K562 (cell line): ENCODE measurements at regions not wholly inside any gene's neighbourhood (a gene's known extent, or its start where the extent isn't known, plus 50 kb on each side); places are given as distances from the start of the nearest gene placed in this dataset.

Experiments
- ATAC-seq: fragments of 200-7000 bp; cut with Tn5 transposase; 3 replicates; pipeline ENCODE4 v1.9.1; 2020; ENCODE audit warnings: moderate library complexity
- BruUV-seq: library from RNA; stranded (reverse); fragments of 400-500 nt; replicated peaks from 2 replicates; lab custom pipeline; 2021; lab: Mats Ljungman, UMichigan
- CTCF ChIA-PET: fragments of 300-600 bp; formaldehyde crosslinking; extraction: SDS; loops from one replicate; lab custom pipeline; 2021; ENCODE audit warnings: low intra/inter-chr PET ratio; lab: Yijun Ruan, JAX
- POLR2A ChIA-PET: fragments of 300-600, 350-650 bp; sonication (Branson Sonifier 250); formaldehyde crosslinking; extraction: SDS; loops from one replicate; lab custom pipeline; 2021; ENCODE audit warnings: antibody characterized with exemption, inconsistent platforms; lab: Yijun Ruan, JAX
- DNase-seq, 4 experiments: peaks; one replicate each; pipeline versions ENCODE4 v3.0.0 to v3.0.0-alpha.2; 2011 to 2018; ENCODE audit warnings: low spot score in 3 of 4, mixed read lengths in 3 of 4; ENCODE audit errors: extremely low read depth in 1 of 4
- FAIRE-seq: peaks from 2 replicates; lab custom pipeline; 2011; peaks lifted over from hg19 to GRCh38; lab: Jason Lieb, UNC
- H2AFZ ChIP-seq: 2 replicates; pipeline ENCODE4 v1.6.0; 2011; ENCODE audit warnings: low read depth, low read length, control low read depth, inconsistent platforms
- H3K27ac ChIP-seq: fragments of 200-600 bp; 3 replicates; pipeline ENCODE4 v1.8.0; 2011; ENCODE audit warnings: low read depth, mild to moderate bottlenecking, control low read depth, inconsistent platforms, low read length, moderate library complexity, mixed read lengths; ENCODE audit errors: extremely low read depth
- H3K27me3 ChIP-seq, 2 experiments: fragments of 300-600 bp in 1 of 2; 2 replicates in 1 of 2; 3 replicates in 1 of 2; pipeline versions ENCODE4 v1.6.0 to v1.8.0; 2011; ENCODE audit warnings: inconsistent platforms in 2 of 2, low read length in 2 of 2, mild to moderate bottlenecking in 1 of 2, mixed read lengths in 1 of 2, moderate library complexity in 1 of 2; ENCODE audit not compliant: control insufficient read depth in 2 of 2, insufficient read depth in 2 of 2
- H3K36me3 ChIP-seq: fragments of 300-600 bp; 3 replicates; pipeline ENCODE4 v1.8.0; 2011; ENCODE audit warnings: mild to moderate bottlenecking, low read length, inconsistent platforms; ENCODE audit not compliant: control insufficient read depth, insufficient read depth
- H3K4me1 ChIP-seq, 2 experiments: fragments of 200-600 bp in 1 of 2; replicated peaks in 1 of 2; 2 replicates in 1 of 2; 3 replicates in 1 of 2; pipeline versions ENCODE4 v1.5.1 to v1.8.0; 2011; ENCODE audit warnings: inconsistent platforms in 2 of 2, low read length in 2 of 2, mild to moderate bottlenecking in 1 of 2, mixed read lengths in 1 of 2, moderate library complexity in 1 of 2; ENCODE audit not compliant: control insufficient read depth in 2 of 2, insufficient read depth in 2 of 2
- H3K4me2 ChIP-seq: 2 replicates; pipeline ENCODE4 v1.6.1; 2011; ENCODE audit warnings: low read length, control low read depth, inconsistent platforms, mixed read lengths; ENCODE audit not compliant: insufficient read depth
- H3K4me3 ChIP-seq: fragments of 200-600 bp; sonication (generic), shearing (Covaris generic); 2 replicates; pipeline ENCODE4 v1.5.1; 2016; ENCODE audit warnings: control low read depth, inconsistent platforms
- H3K79me2 ChIP-seq: fragments of 200-600 bp; 3 replicates; pipeline ENCODE4 v1.8.0; 2011; ENCODE audit warnings: low read length, inconsistent platforms; ENCODE audit not compliant: control insufficient read depth, insufficient read depth
- H3K9ac ChIP-seq, 2 experiments: 2 replicates each; pipeline versions ENCODE4 v1.6.0 to v1.6.1; 2011; ENCODE audit warnings: low read depth in 2 of 2, low read length in 2 of 2, control low read depth in 1 of 2, inconsistent platforms in 1 of 2, mild to moderate bottlenecking in 1 of 2, mixed read lengths in 1 of 2; ENCODE audit not compliant: insufficient read depth in 1 of 2
- H3K9me1 ChIP-seq: one replicate; pipeline ENCODE4 v1.6.0; 2011; ENCODE audit warnings: inconsistent platforms, mild to moderate bottlenecking, low read length, moderate library complexity; ENCODE audit not compliant: control insufficient read depth, insufficient read depth
- H3K9me3 ChIP-seq: replicated peaks from 2 replicates; pipeline ENCODE4 v1.5.1; 2011; ENCODE audit warnings: low read depth, low read length, inconsistent platforms; ENCODE audit not compliant: control insufficient read depth, insufficient read depth
- H4K20me1 ChIP-seq: replicated peaks from 2 replicates; pipeline ENCODE4 v1.6.1; 2011; ENCODE audit warnings: low read length, inconsistent platforms, mixed read lengths; ENCODE audit not compliant: control insufficient read depth, insufficient read depth
- BHLHE40 ChIP-seq: IDR thresholded peaks from 2 replicates; pipeline ENCODE4 v1.6.1; 2011; ENCODE audit warnings: low read length, improper control_type of control experiment
- EWSR1 ChIP-seq: fragments of 450-650 bp; IDR thresholded peaks from 2 replicates; pipeline ENCODE4 v1.6.1; 2018; ENCODE audit warnings: borderline replicate concordance, mild to moderate bottlenecking, low read depth, moderate library complexity; ENCODE audit not compliant: partially characterized antibody
- POLR2A ChIP-seq: fragments of 450-650 bp; conservative IDR thresholded peaks from 2 replicates; pipeline ENCODE4 v1.6.1; 2016
- RBBP5 ChIP-seq: fragments of 200-600 bp; sonication (generic); IDR thresholded peaks from 2 replicates; pipeline ENCODE4 v1.6.1; 2012; ENCODE audit warnings: borderline replicate concordance, mild to moderate bottlenecking, low read length, control low read depth, inconsistent platforms; ENCODE audit not compliant: insufficient read depth, poor library complexity, severe bottlenecking
- RFX7 ChIP-seq: fragments of 250-450 bp; sonication (Bioruptor Pico); IDR thresholded peaks from 2 replicates; pipeline ENCODE4 v1.5.1; 2021; ENCODE audit warnings: mild to moderate bottlenecking
- SRSF3 ChIP-seq: fragments of 200-400 bp; formaldehyde crosslinking; IDR thresholded peaks from 2 replicates; pipeline ENCODE4 v1.6.1; 2016; ENCODE audit warnings: mild to moderate bottlenecking, low read length, moderate library complexity; ENCODE audit not compliant: insufficient read depth
- STAT5B ChIP-seq: fragments of 250-450 bp; sonication (Bioruptor Pico); IDR thresholded peaks from 2 replicates; pipeline ENCODE4 v1.8.0; 2021; ENCODE audit warnings: mild to moderate bottlenecking, inconsistent platforms
- ZBTB1 ChIP-seq: sonication (generic); formaldehyde crosslinking; IDR thresholded peaks from 2 replicates; pipeline ENCODE4 v1.8.1; 2023; ENCODE audit warnings: missing genetic modification reagents, low read depth, mild to moderate bottlenecking, borderline replicate concordance
- ZFP1 ChIP-seq: fragments of 450-650 bp; formaldehyde crosslinking; IDR thresholded peaks from 2 replicates; pipeline ENCODE4 v1.4.0; 2020; ENCODE audit warnings: mild to moderate bottlenecking, mixed read lengths
- ZNF75A ChIP-seq: fragments of 450-650 bp; formaldehyde crosslinking; IDR thresholded peaks from 2 replicates; pipeline ENCODE4 v1.4.0; 2020; ENCODE audit warnings: mild to moderate bottlenecking
- WGBS: fragments of 100-300 bp; shearing (Covaris generic); methylation state at CpG from one replicate; pipeline ENCODE4 v1.1.6; 2016; ENCODE audit warnings: low coverage, mixed read lengths; ENCODE audit not compliant: insufficient coverage; ENCODE audit errors: missing lambda C conversion rate; 5-methylcytosine and 5-hydroxymethylcytosine counted together
- in situ Hi-C: fragments of 300-500 bp; cut with MboI; formaldehyde crosslinking; loops from 4 replicates; pipeline ENCODE4 v1.15.0; 2018; ENCODE audit warnings: inconsistent platforms, mixed read lengths
- intact Hi-C: fragments of 100-400 bp; cut with micrococcal nuclease; formaldehyde crosslinking; loops from 2 replicates; pipeline ENCODE4 v1.14.2; 2022
- TF ChIP-seq, protein P1 (sequence below): fragments of 450-650 bp; formaldehyde crosslinking; IDR thresholded peaks from 2 replicates; pipeline ENCODE4 v1.4.0; 2022; ENCODE audit warnings: missing genetic modification characterization
- TF ChIP-seq, protein P2 (sequence below): fragments of 250-450 bp; sonication (Bioruptor Pico); IDR thresholded peaks from 2 replicates; pipeline ENCODE4 v1.5.0; 2020; ENCODE audit warnings: mild to moderate bottlenecking
- TF ChIP-seq, protein P3 (sequence below): fragments of 250-450 bp; sonication (Bioruptor Pico); IDR thresholded peaks from 2 replicates; pipeline ENCODE4 v1.8.0; 2022; ENCODE audit warnings: moderate library complexity, mild to moderate bottlenecking, inconsistent platforms

DNA sequence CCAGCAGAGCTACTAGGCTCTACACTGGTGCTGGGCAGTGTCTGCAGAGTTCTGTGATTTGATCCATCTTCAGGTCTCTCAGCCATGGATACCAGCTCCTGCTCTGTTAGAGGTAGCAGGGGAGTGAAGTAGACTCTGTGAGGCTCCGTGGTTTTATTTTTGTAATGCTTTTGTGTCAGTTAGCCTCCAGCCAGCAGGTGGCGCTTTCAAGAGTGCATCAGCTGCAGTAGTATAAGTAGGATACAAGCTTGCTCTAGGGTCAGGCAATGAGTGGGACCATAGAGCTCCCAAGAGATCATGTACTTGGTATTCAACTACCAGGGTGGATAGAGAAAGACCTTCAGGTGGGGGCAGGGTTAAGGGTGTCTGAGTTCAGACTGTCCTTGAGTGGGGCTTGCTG is 362.5 kb upstream of the TRAM1L1 start:
- no TSS peak for BruUV-seq
- Histone ChIP-seq H3K9me3 (no peaks in the 10 kb centered on the region), H3K4me1 (no peaks in the 10 kb centered on the region), H3K36me3 (no peaks in the 10 kb centered on the region), H3K9ac (no peak overlapping the region), H3K79me2 (no peaks in the 10 kb centered on the region), H4K20me1 (no peaks in the 10 kb centered on the region)
- CTCF ChIA-PET = no interaction called here
- POLR2A ChIA-PET = interaction anchor here (0.6 kb wide), 1 partner anchor 11 kb away, joined by 4 read pairs; no protein-coding TSS in a partner anchor
- 0% methylated on average over 2 of the region's 2 CpGs for WGBS
- no peak for FAIRE-seq
- TF ChIP-seq, protein P1, sequence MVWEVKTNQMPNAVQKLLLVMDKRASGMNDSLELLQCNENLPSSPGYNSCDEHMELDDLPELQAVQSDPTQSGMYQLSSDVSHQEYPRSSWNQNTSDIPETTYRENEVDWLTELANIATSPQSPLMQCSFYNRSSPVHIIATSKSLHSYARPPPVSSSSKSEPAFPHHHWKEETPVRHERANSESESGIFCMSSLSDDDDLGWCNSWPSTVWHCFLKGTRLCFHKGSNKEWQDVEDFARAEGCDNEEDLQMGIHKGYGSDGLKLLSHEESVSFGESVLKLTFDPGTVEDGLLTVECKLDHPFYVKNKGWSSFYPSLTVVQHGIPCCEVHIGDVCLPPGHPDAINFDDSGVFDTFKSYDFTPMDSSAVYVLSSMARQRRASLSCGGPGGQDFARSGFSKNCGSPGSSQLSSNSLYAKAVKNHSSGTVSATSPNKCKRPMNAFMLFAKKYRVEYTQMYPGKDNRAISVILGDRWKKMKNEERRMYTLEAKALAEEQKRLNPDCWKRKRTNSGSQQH (CRISPR knock-in tag) = no peak
- TF ChIP-seq, all 486 proteins: peak for 0
- DNase-seq (peak in 1 of 4 experiments; percentile 7), ATAC-seq (no peak)
- Histone ChIP-seq H2AFZ (no peak overlapping the region), H3K9me1 (no peaks in the 10 kb centered on the region), H3K27me3 (no peaks in the 10 kb centered on the region), H3K4me2 (no peak overlapping the region), H3K4me3 (no peak overlapping the region), H3K27ac (no peak overlapping the region)
- intact Hi-C loops = no loop called here
- in situ Hi-C loops = no loop called here

DNA sequence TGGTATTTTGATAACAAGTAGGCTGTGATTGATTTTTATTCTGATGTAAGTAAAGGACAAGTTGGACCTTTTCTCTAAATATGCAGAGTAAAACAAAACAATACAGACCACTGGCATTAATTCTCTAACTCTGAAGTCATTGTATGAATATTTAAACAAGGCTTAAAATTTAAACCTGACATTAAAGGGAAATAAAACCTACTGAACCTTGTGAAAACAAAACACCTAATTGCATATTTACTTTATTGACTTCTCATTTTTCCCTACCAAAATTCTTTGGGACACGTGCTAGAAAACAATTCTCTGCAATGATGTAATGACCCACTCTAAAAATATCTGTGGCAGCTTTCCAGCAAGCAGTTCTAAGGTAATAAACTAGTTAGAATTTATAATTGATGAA is 369.7 kb upstream of the TRAM1L1 start:
- Histone ChIP-seq H3K4me1 (no peaks in the 10 kb centered on the region), H3K9me3 (no peaks in the 10 kb centered on the region), H3K36me3 (no peaks in the 10 kb centered on the region), H3K79me2 (no peaks in the 10 kb centered on the region), H3K27me3 (no peaks in the 10 kb centered on the region), H4K20me1 (no peaks in the 10 kb centered on the region), H3K9me1 (no peaks in the 10 kb centered on the region), H3K4me2 (no peak overlapping the region), H2AFZ (no peak overlapping the region), H3K4me3 (no peak overlapping the region), H3K9ac (no peak overlapping the region), H3K27ac (no peak overlapping the region)
- WGBS = 0% methylated on average over 1 of the region's 1 CpG
- intact Hi-C loops = no loop called here
- ChIA-PET POLR2A (no interaction called here), CTCF (no interaction called here)
- in situ Hi-C loops = loop anchor here (10.0 kb wide), 1 partner anchor 610 kb away; no protein-coding TSS in a partner anchor
- ATAC-seq = no peak
- no peak for DNase-seq
- FAIRE-seq = no peak
- no TSS peak for BruUV-seq
- TF ChIP-seq ZBTB1 (CRISPR knock-in tag) (no peak), STAT5B (no peak), RBBP5 (no peak), SRSF3 (no peak), RFX7 (CRISPR knock-in tag) (no peak), ZFP1 (CRISPR knock-in tag) (no peak), BHLHE40 (no peak), ZNF75A (CRISPR knock-in tag) (no peak), POLR2A (no peak), EWSR1 (no peak)
- TF ChIP-seq, protein P2, sequence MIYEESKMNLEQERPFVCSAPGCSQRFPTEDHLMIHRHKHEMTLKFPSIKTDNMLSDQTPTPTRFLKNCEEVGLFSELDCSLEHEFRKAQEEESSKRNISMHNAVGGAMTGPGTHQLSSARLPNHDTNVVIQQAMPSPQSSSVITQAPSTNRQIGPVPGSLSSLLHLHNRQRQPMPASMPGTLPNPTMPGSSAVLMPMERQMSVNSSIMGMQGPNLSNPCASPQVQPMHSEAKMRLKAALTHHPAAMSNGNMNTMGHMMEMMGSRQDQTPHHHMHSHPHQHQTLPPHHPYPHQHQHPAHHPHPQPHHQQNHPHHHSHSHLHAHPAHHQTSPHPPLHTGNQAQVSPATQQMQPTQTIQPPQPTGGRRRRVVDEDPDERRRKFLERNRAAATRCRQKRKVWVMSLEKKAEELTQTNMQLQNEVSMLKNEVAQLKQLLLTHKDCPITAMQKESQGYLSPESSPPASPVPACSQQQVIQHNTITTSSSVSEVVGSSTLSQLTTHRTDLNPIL = no peak
- TF ChIP-seq, protein P3, sequence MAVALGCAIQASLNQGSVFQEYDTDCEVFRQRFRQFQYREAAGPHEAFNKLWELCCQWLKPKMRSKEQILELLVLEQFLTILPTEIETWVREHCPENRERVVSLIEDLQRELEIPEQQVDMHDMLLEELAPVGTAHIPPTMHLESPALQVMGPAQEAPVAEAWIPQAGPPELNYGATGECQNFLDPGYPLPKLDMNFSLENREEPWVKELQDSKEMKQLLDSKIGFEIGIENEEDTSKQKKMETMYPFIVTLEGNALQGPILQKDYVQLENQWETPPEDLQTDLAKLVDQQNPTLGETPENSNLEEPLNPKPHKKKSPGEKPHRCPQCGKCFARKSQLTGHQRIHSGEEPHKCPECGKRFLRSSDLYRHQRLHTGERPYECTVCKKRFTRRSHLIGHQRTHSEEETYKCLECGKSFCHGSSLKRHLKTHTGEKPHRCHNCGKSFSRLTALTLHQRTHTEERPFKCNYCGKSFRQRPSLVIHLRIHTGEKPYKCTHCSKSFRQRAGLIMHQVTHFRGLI = no peak
